HEK293 (cell line): ENCODE measurements at regions not wholly inside any gene's neighbourhood (a gene's known extent, or its start where the extent isn't known, plus 50 kb on each side); places are given as distances from the start of the nearest gene placed in this dataset.

ENCODE experiments used
- CTCF ChIA-PET: fragments of 350-600 bp; formaldehyde crosslinking; extraction: SDS; loops from one replicate; lab custom pipeline; 2021; ENCODE audit warnings: antibody characterized with exemption; lab: Yijun Ruan, JAX
- POLR2A ChIA-PET: fragments of 300-600 bp; formaldehyde crosslinking; extraction: SDS; loops from one replicate; lab custom pipeline; 2020; ENCODE audit warnings: antibody characterized with exemption, inconsistent platforms; lab: Yijun Ruan, JAX
- H3K27ac ChIP-seq: fragments of 200-500 bp; sonication (Bioruptor generic); 2 replicates; pipeline ENCODE4 v1.5.1; 2014; ENCODE audit warnings: low read depth, low read length, control low read depth, inconsistent platforms; ENCODE audit errors: extremely low read depth
- H3K36me3 ChIP-seq, 2 experiments: fragments of 200-500 bp in 1 of 2; sonication (Bioruptor generic) in 1 of 2; 1 replicate in 1 of 2; 2 replicates in 1 of 2; pipeline ENCODE4 v1.5.1; 2014 to 2017; ENCODE audit warnings: inconsistent platforms in 2 of 2, low read length in 2 of 2; ENCODE audit not compliant: control insufficient read depth in 2 of 2, insufficient read depth in 1 of 2
- H3K4me1 ChIP-seq: fragments of 200-500 bp; sonication (Bioruptor generic); 2 replicates; pipeline ENCODE4 v1.5.1; 2014; ENCODE audit warnings: mild to moderate bottlenecking, low read length, inconsistent platforms; ENCODE audit not compliant: control insufficient read depth, insufficient read depth
- H3K4me3 ChIP-seq: 2 replicates; pipeline ENCODE4 v1.5.1; 2011; ENCODE audit warnings: low read depth, mild to moderate bottlenecking, control low read depth, low read length, moderate library complexity
- H3K9me3 ChIP-seq: fragments of 200-500 bp; sonication (Bioruptor generic); 2 replicates; pipeline ENCODE4 v1.5.1; 2014; ENCODE audit warnings: low read depth, low read length, inconsistent platforms; ENCODE audit not compliant: control insufficient read depth, insufficient read depth
- BCL6B ChIP-seq: fragments of 450-650 bp; formaldehyde crosslinking; IDR thresholded peaks from 2 replicates; pipeline ENCODE4 v1.5.1; 2017; ENCODE audit warnings: missing biosample characterization, missing genetic modification characterization
- ELK4 ChIP-seq: IDR thresholded peaks from 2 replicates; pipeline ENCODE4 v1.6.1; 2011; ENCODE audit warnings: mild to moderate bottlenecking, low read depth, low read length, borderline replicate concordance
- KLF8 ChIP-seq: fragments of 450-650 bp; formaldehyde crosslinking; IDR thresholded peaks from 2 replicates; pipeline ENCODE4 v1.5.1; 2016; ENCODE audit warnings: missing biosample characterization, missing genetic modification characterization
- SALL2 ChIP-seq: fragments of 450-650 bp; formaldehyde crosslinking; IDR thresholded peaks from 2 replicates; pipeline ENCODE4 v1.5.0; 2017; ENCODE audit warnings: missing biosample characterization, mild to moderate bottlenecking, missing genetic modification characterization, borderline replicate concordance
- ZBTB21 ChIP-seq: fragments of 450-650 bp; formaldehyde crosslinking; IDR thresholded peaks from 2 replicates; pipeline ENCODE4 v1.5.1; 2017; ENCODE audit warnings: missing biosample characterization, missing genetic modification characterization
- ZNF10 ChIP-seq: fragments of 450-650 bp; formaldehyde crosslinking; IDR thresholded peaks from 2 replicates; pipeline ENCODE4 v1.5.1; 2017; ENCODE audit warnings: missing biosample characterization, missing genetic modification characterization
- ZNF114 ChIP-seq: fragments of 450-650 bp; formaldehyde crosslinking; IDR thresholded peaks from 2 replicates; pipeline ENCODE4 v1.5.0; 2017; ENCODE audit warnings: missing biosample characterization, missing genetic modification characterization
- ZNF121 ChIP-seq: fragments of 450-650 bp; formaldehyde crosslinking; IDR thresholded peaks from 2 replicates; pipeline ENCODE4 v1.5.1; 2016; ENCODE audit warnings: missing biosample characterization, missing genetic modification characterization
- ZNF184 ChIP-seq: fragments of 450-650 bp; IDR thresholded peaks from 2 replicates; pipeline ENCODE4 v1.5.1; 2018; ENCODE audit warnings: missing biosample characterization, mild to moderate bottlenecking, missing genetic modification characterization
- ZNF214 ChIP-seq: fragments of 450-650 bp; formaldehyde crosslinking; IDR thresholded peaks from 2 replicates; pipeline ENCODE4 v1.5.1; 2017; ENCODE audit warnings: missing biosample characterization, mild to moderate bottlenecking, missing genetic modification characterization, borderline replicate concordance
- ZNF221 ChIP-seq: fragments of 450-650 bp; formaldehyde crosslinking; IDR thresholded peaks from 2 replicates; pipeline ENCODE4 v1.5.1; 2017; ENCODE audit warnings: missing biosample characterization, missing genetic modification characterization, borderline replicate concordance
- ZNF239 ChIP-seq: fragments of 450-650 bp; formaldehyde crosslinking; IDR thresholded peaks from 2 replicates; pipeline ENCODE4 v1.5.1; 2016; ENCODE audit warnings: missing biosample characterization, missing genetic modification characterization
- ZNF391 ChIP-seq: fragments of 450-650 bp; formaldehyde crosslinking; IDR thresholded peaks from 2 replicates; pipeline ENCODE4 v1.5.1; 2016; ENCODE audit warnings: low read depth, missing biosample characterization, missing genetic modification characterization, borderline replicate concordance
- ZNF449 ChIP-seq: fragments of 450-650 bp; formaldehyde crosslinking; IDR thresholded peaks from 2 replicates; pipeline ENCODE4 v1.5.1; 2017; ENCODE audit warnings: missing biosample characterization, mild to moderate bottlenecking, missing genetic modification characterization, moderate library complexity
- ZNF558 ChIP-seq: fragments of 450-650 bp; formaldehyde crosslinking; IDR thresholded peaks from 2 replicates; pipeline ENCODE4 v1.5.1; 2016; ENCODE audit warnings: missing biosample characterization, missing genetic modification characterization
- ZNF660 ChIP-seq: fragments of 450-650 bp; IDR thresholded peaks from 2 replicates; pipeline ENCODE4 v1.5.1; 2018; ENCODE audit warnings: missing biosample characterization, mild to moderate bottlenecking, missing genetic modification characterization
- ZNF701 ChIP-seq: fragments of 450-650 bp; formaldehyde crosslinking; IDR thresholded peaks from 2 replicates; pipeline ENCODE4 v1.5.1; 2016; ENCODE audit warnings: missing biosample characterization, missing genetic modification characterization
- ZNF704 ChIP-seq: fragments of 450-650 bp; formaldehyde crosslinking; IDR thresholded peaks from 2 replicates; pipeline ENCODE4 v1.5.1; 2016; ENCODE audit warnings: missing biosample characterization, missing genetic modification characterization
- ZNF707 ChIP-seq: fragments of 450-650 bp; formaldehyde crosslinking; IDR thresholded peaks from 2 replicates; pipeline ENCODE4 v1.5.1; 2016; ENCODE audit warnings: missing biosample characterization, missing genetic modification characterization
- ZNF776 ChIP-seq: fragments of 450-650 bp; formaldehyde crosslinking; IDR thresholded peaks from 2 replicates; pipeline ENCODE4 v1.5.0; 2017; ENCODE audit warnings: missing biosample characterization, missing genetic modification characterization, borderline replicate concordance
- ZNF791 ChIP-seq: fragments of 450-650 bp; formaldehyde crosslinking; IDR thresholded peaks from 2 replicates; pipeline ENCODE4 v1.5.1; 2016; ENCODE audit warnings: missing biosample characterization, missing genetic modification characterization
- ZNF843 ChIP-seq: fragments of 450-650 bp; formaldehyde crosslinking; IDR thresholded peaks from 2 replicates; pipeline ENCODE4 v1.5.1; 2016; ENCODE audit warnings: missing biosample characterization, missing genetic modification characterization
- ZSCAN4 ChIP-seq: fragments of 450-650 bp; formaldehyde crosslinking; IDR thresholded peaks from 2 replicates; pipeline ENCODE4 v1.5.1; 2017; ENCODE audit warnings: missing biosample characterization, missing genetic modification characterization
- TF ChIP-seq, protein P1 (sequence below): sonication (generic); formaldehyde crosslinking; IDR thresholded peaks from 2 replicates; pipeline ENCODE4 v1.8.1; 2022; ENCODE audit warnings: mild to moderate bottlenecking, moderate library complexity, missing genetic modification reagents
- TF ChIP-seq, protein P2 (sequence below): fragments of 450-650 bp; formaldehyde crosslinking; IDR thresholded peaks from 2 replicates; pipeline ENCODE4 v1.5.1; 2016; ENCODE audit warnings: missing biosample characterization, missing genetic modification characterization

GRCh38 chr6:33963136-33963750 lies 159.4 kb upstream of the MLN start (continued):
- TF ChIP-seq ZNF660 (no peak), ZNF10 (tag by site-specific recombination) (no peak), KLF8 (tag by site-specific recombination) (no peak), ELK4 (no peak), ZBTB21 (no peak)
- TF ChIP-seq, protein P1, sequence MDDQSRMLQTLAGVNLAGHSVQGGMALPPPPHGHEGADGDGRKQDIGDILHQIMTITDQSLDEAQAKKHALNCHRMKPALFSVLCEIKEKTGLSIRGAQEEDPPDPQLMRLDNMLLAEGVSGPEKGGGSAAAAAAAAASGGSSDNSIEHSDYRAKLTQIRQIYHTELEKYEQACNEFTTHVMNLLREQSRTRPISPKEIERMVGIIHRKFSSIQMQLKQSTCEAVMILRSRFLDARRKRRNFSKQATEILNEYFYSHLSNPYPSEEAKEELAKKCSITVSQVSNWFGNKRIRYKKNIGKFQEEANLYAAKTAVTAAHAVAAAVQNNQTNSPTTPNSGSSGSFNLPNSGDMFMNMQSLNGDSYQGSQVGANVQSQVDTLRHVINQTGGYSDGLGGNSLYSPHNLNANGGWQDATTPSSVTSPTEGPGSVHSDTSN, result no peak

DNA sequence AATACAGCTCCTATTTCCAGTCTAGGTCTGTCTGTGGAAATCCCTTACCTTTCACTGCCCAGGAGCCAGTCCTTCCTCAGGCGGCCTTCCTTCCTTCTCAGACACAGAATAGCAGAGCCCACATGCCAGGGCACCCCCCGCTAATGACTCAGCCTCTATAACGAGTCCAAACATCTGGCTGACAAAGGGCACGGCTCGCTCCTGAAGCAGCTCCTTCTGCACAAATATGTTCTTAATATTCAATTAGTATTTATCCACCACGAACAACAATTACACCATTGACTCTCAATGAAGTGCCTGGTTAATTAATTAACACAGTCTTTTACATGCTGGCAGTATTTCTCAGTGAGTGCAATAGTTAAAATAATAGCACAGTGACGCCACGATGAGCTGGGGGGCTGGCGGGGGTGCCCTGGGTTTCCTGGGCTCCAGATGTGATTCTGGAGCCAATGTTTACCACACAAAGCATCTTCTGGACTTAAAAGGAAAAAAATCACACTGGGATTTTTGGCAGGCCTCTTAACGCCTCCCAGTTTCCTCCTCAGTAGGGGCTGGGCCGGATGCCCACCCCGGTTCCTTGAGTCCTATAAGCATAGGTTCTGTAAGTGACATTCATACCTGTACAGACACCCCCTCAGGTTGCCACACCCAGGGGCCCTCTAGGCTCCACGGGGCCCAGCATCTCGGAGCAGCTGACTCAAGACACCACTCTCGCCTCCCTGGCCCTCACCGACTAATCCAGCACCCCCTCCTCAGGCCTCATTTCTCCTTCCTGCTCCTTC lies 158.6 kb upstream of the MLN start:
- no peak overlapping the region for H3K4me3 ChIP-seq
- ChIA-PET CTCF (interaction anchor here (0.6 to 1.2 kb wide), 5 partner anchors 65 to 1168 kb away, joined by 3 to 5 read pairs (median 3); no protein-coding TSS in a partner anchor), POLR2A (interaction anchor here (0.9 kb wide), 1 partner anchor 183 kb away, joined by 3 read pairs; no protein-coding TSS in a partner anchor)
- H3K27ac ChIP-seq, result no peak overlapping the region
- no peaks in the 10 kb centered on the region; the same call in 1 of the 2 replicates for H3K4me1 ChIP-seq
- H3K36me3 ChIP-seq, result no peaks in the 10 kb centered on the region
- TF ChIP-seq SALL2 (no peak), ZSCAN4 (tag by site-specific recombination) (no peak), ZNF114 (tag by site-specific recombination) (no peak), ZNF121 (tag by site-specific recombination) (no peak), ZNF776 (no peak), ZNF558 (tag by site-specific recombination) (no peak), ZNF391 (tag by site-specific recombination) (no peak), ZNF449 (tag by site-specific recombination) (no peak), ZNF239 (tag by site-specific recombination) (no peak), ZNF184 (tag by site-specific recombination) (no peak), ZNF214 (tag by site-specific recombination) (no peak), BCL6B (tag by site-specific recombination) (no peak), ZNF843 (tag by site-specific recombination) (no peak), ZNF704 (tag by site-specific recombination) (no peak), ZNF707 (tag by site-specific recombination) (no peak), ZNF701 (tag by site-specific recombination) (no peak), ZNF221 (tag by site-specific recombination) (no peak), ZNF791 (tag by site-specific recombination) (no peak)
- TF ChIP-seq, protein P2, sequence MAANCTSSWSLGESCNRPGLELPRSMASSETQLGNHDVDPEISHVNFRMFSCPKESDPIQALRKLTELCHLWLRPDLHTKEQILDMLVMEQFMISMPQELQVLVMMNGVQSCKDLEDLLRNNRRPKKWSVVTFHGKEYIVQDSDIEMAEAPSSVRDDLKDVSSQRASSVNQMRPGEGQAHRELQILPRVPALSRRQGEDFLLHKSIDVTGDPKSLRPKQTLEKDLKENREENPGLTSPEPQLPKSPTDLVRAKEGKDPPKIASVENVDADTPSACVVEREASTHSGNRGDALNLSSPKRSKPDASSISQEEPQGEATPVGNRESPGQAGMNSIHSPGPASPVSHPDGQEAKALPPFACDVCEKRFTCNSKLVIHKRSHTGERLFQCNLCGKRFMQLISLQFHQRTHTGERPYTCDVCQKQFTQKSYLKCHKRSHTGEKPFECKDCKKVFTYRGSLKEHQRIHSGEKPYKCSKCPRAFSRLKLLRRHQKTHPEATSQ (tag by site-specific recombination), result no peak
- no peaks in the 10 kb centered on the region for H3K9me3 ChIP-seq
